ENCODE measurements at regions not wholly inside any gene's neighbourhood (a gene's known extent, or its start where the extent isn't known, plus 50 kb on each side); places are given as distances from the start of the nearest gene placed in this dataset.

DNA sequence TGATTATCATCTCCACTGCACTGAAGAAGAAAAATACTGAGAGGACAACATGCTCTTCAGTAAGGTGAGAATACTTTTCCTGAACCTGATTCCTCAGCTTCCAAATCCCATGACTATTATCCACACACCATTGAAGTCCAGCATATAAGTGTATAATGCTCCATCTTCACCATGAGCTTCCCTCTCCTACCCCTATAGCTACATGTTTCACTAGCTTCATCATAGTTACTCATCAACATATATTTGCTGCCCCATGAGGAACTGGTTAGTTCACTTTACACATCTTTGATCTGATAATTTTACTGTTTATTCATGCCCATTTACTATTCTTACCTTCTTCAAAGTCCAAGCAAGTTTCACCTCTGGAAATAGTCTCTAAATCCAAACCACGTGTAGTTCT is 908.5 kb upstream of the SEMA6D start:
- BruUV-seq (replicated peaks), result no TSS peak
- ATAC-seq, result no peak
- in situ Hi-C loops (cut with HindIII; ENCODE audit: low pct_unique_long_range_greater_than_20kb, low sequenced_read_pairs), result no loop called here

GRCh38 chr15:46815240-46815639 is 902.1 kb upstream of the SEMA6D start:
- Histone ChIP-seq H3K27ac (ENCODE audit: low read length) (no peak overlapping the region), H3K9me3 (ENCODE audit: control insufficient read depth, insufficient read depth, low read depth, low read length) (peaks cover 5% of the 10 kb centered on the region; the same call in 1 of the 2 replicates), H3K4me3 (ENCODE audit: low read depth in 2 of 2, low read length in 2 of 2) (no peak overlapping the region), H3K36me3 (ENCODE audit: control insufficient read depth, insufficient read depth, low read length) (no peaks in the 10 kb centered on the region), H3K27me3 (ENCODE audit: control insufficient read depth, insufficient read depth, low read length) (no peaks in the 10 kb centered on the region), H3K4me1 (ENCODE audit: control insufficient read depth, insufficient read depth, low read length) (no peaks in the 10 kb centered on the region)
- POLR2A ChIA-PET, result no interaction called here
- BruUV-seq (replicated peaks), result no TSS peak
- in situ Hi-C loops (cut with HindIII; ENCODE audit: low pct_unique_long_range_greater_than_20kb, low sequenced_read_pairs) (no loop called here), intact Hi-C loops (cut with micrococcal nuclease; ENCODE audit: unreplicated experiment) (no loop called here)
- TF ChIP-seq TCF7L2 (IDR thresholded peaks at IDR 0.05; ENCODE audit: low read depth, low read length) (no peak), SIN3A (IDR thresholded peaks at IDR 0.05; ENCODE audit: borderline replicate concordance, insufficient read depth, low read depth, low read length) (no peak), CTCF (IDR thresholded peaks at IDR 0.05) (no peak), REST (IDR thresholded peaks at IDR 0.05; ENCODE audit: insufficient read depth in 1 of 2, low read depth in 2 of 2, low read length in 1 of 2) (no peak), POLR2AphosphoS5 (IDR thresholded peaks at IDR 0.05; ENCODE audit: low read depth, low read length) (no peak)
- CTCF ChIA-PET, result no interaction called here
- no peak for ATAC-seq
- DNase-seq (ENCODE audit: low read depth, low spot score), result no peak

More for the DNA sequence above, 908.5 kb upstream of the SEMA6D start:
- 0 out of 2 replicates have a peak, but pooled peaks cover 2% of the 10 kb centered on the region for H3K9me3 ChIP-seq (ENCODE audit: control insufficient read depth, insufficient read depth, low read depth, low read length)
- no peaks in the 10 kb centered on the region for H3K27me3 ChIP-seq (ENCODE audit: control insufficient read depth, insufficient read depth, low read length)
- no peaks in the 10 kb centered on the region for H3K4me1 ChIP-seq (ENCODE audit: control insufficient read depth, insufficient read depth, low read length)
- H3K27ac ChIP-seq (ENCODE audit: low read length), result no peak overlapping the region
- DNase-seq (ENCODE audit: low read depth, low spot score), result no peak
- H3K4me3 ChIP-seq (ENCODE audit: low read depth in 2 of 2, low read length in 2 of 2), result no peak overlapping the region
- TF ChIP-seq REST (IDR thresholded peaks at IDR 0.05; ENCODE audit: insufficient read depth in 1 of 2, low read depth in 2 of 2, low read length in 1 of 2) (no peak), TCF7L2 (IDR thresholded peaks at IDR 0.05; ENCODE audit: low read depth, low read length) (no peak), CTCF (IDR thresholded peaks at IDR 0.05) (no peak), POLR2AphosphoS5 (IDR thresholded peaks at IDR 0.05; ENCODE audit: low read depth, low read length) (no peak), SIN3A (IDR thresholded peaks at IDR 0.05; ENCODE audit: borderline replicate concordance, insufficient read depth, low read depth, low read length) (no peak)
- intact Hi-C loops (cut with micrococcal nuclease; ENCODE audit: unreplicated experiment), result no loop called here
- ChIA-PET CTCF (no interaction called here), POLR2A (no interaction called here)
- H3K36me3 ChIP-seq (ENCODE audit: control insufficient read depth, insufficient read depth, low read length), result no peaks in the 10 kb centered on the region
